ENCODE measurements at regions not wholly inside any gene's neighbourhood (a gene's known extent, or its start where the extent isn't known, plus 50 kb on each side); places are given as distances from the start of the nearest gene placed in this dataset.
"Not testable (repeated sequence)": the region's sequence is repeated elsewhere in the genome, so short reads cannot be mapped to it uniquely, and the experiment has no call there.

DNA sequence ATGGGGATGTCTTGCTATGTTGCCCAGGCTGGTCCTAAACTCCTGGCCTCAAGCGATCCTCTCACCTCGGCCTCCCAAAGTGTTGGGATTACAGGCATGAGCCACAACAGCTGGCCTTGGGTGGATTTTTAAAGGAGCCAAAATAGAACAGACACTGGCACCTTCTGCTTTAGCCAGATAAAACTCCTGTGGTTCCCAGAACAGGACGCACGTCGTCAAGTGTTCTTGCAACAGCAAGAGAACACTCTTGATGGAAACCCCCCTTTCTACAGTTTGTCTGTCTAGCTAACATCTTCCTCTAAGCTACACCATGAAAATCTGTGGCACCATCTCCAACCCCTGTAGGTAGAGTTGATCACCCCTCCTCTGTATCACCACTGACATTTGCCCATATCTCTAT, 122.6 kb downstream of the NPIPB5 start:
- Mint-ChIP-seq H3K36me3 (ENCODE audit: insufficient read depth) (no peaks in the 10 kb centered on the region), H3K9me3 (no peaks in the 10 kb centered on the region), H3K4me3 (no peak overlapping the region), H3K4me1 (ENCODE audit: low read depth in 2 of 2) (no peaks in the 10 kb centered on the region), H3K27me3 (peaks cover 16 to 19% of the 10 kb centered on the region in 2 donors), H3K27ac (no peak overlapping the region)
- DNase-seq (no peak), ATAC-seq (replicated peaks) (no peak)

DNA sequence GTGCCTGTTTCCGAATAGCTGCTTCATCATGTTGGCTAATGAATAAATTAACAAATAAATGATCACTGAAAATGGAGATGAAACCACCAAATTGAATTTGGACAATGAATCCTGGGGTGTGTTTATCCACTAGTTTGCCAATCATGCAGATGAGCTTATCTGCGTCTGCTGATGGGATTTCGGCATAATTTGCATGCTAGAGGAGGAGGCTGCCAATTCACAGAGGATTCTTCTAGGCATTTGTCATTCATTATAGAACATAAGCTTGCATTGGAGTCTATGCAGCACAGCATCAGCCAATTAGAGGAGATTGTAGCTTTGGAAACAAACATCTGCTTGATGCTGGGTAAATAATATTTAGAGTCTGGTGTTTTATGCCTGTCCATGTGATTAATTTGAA, 123.1 kb downstream of the NPIPB5 start:
- no peak for ATAC-seq (replicated peaks)
- H3K27me3 Mint-ChIP-seq: peaks cover 16 to 19% of the 10 kb centered on the region in 2 donors
- H3K27ac Mint-ChIP-seq: no peak overlapping the region
- no peak for DNase-seq
- H3K4me3 Mint-ChIP-seq: no peak overlapping the region
- H3K9me3 Mint-ChIP-seq: no peaks in the 10 kb centered on the region
- no peaks in the 10 kb centered on the region for H3K36me3 Mint-ChIP-seq (ENCODE audit: insufficient read depth)
- H3K4me1 Mint-ChIP-seq (ENCODE audit: low read depth in 2 of 2): no peaks in the 10 kb centered on the region

DNA sequence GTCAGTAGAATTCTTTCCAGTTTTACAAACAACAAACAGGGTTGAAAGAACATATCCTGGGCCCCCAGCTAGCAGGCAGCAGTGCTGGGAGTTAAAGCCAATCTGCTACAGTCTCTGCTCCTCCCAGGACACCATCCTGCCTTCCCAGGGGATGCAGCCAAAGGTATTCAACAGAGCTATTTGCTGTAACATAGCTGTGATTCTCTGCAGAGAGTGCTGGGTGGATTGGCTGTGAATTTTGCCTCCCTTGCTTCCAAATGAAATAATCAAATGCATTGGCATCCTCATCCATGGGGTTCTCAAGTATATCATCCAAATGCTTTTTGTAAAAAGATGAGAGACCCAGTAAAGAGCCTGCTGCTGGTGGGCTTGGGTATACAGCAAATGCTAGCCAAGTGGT, 124.3 kb downstream of the NPIPB5 start:
- Mint-ChIP-seq H3K27me3 (peaks cover 16 to 19% of the 10 kb centered on the region in 2 donors), H3K36me3 (ENCODE audit: insufficient read depth) (no peaks in the 10 kb centered on the region), H3K27ac (no peak overlapping the region), H3K9me3 (no peaks in the 10 kb centered on the region), H3K4me3 (no peak overlapping the region), H3K4me1 (ENCODE audit: low read depth in 2 of 2) (no peaks in the 10 kb centered on the region)
- ATAC-seq (replicated peaks): no peak
- no peak for DNase-seq

DNA sequence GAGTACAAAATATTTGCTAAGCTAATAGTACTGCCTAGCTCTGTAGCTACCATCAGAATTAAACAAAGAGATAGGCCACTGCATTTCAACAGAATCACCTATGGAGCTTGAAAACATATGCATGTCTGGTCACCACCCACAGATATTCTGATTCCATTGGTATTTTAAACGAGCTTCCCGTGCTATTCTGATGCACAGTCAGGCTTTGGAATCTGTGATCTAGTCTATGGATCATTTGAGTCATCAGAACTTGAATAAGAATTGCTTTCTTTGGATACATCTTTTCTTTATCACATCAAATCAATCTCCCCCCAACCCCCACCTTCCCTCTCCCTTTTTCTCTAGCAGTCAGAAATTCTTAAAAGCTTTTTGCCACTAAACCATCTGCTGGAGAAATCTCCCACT, 124.7 kb downstream of the NPIPB5 start:
- H3K36me3 Mint-ChIP-seq (ENCODE audit: insufficient read depth): no peaks in the 10 kb centered on the region
- H3K4me3 Mint-ChIP-seq: no peak overlapping the region
- ATAC-seq (replicated peaks) (no peak), DNase-seq (no peak)
- H3K27ac Mint-ChIP-seq: no peak overlapping the region
- H3K27me3 Mint-ChIP-seq: peaks cover 16 to 19% of the 10 kb centered on the region in 2 donors
- H3K4me1 Mint-ChIP-seq (ENCODE audit: low read depth in 2 of 2): no peaks in the 10 kb centered on the region
- no peaks in the 10 kb centered on the region for H3K9me3 Mint-ChIP-seq

DNA sequence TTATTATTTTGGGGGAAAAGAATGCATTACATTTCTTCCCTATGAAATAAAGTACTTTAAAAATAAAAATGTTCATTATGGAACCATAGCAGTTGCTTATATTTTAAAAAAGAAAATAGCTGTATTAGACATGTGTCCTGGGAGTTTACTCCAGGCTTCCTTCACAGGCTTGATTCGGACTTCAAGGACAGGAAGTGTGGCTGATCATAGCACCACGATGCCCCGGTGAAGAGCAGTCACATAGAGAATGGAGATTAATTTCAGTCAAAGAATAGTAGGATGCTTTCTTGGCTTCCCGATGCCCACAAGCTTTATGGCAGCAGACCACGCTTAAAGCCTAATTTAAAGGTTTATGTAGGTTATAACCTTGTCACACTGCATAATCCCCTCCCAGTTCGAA, 125.1 kb downstream of the NPIPB5 start:
- H3K27me3 Mint-ChIP-seq: peaks cover 16 to 19% of the 10 kb centered on the region in 2 donors
- no peak overlapping the region for H3K4me3 Mint-ChIP-seq
- no peak overlapping the region for H3K27ac Mint-ChIP-seq
- DNase-seq (no peak), ATAC-seq (replicated peaks) (no peak)
- no peaks in the 10 kb centered on the region for H3K4me1 Mint-ChIP-seq (ENCODE audit: low read depth in 2 of 2)
- H3K36me3 Mint-ChIP-seq (ENCODE audit: insufficient read depth): no peaks in the 10 kb centered on the region
- no peaks in the 10 kb centered on the region for H3K9me3 Mint-ChIP-seq

DNA sequence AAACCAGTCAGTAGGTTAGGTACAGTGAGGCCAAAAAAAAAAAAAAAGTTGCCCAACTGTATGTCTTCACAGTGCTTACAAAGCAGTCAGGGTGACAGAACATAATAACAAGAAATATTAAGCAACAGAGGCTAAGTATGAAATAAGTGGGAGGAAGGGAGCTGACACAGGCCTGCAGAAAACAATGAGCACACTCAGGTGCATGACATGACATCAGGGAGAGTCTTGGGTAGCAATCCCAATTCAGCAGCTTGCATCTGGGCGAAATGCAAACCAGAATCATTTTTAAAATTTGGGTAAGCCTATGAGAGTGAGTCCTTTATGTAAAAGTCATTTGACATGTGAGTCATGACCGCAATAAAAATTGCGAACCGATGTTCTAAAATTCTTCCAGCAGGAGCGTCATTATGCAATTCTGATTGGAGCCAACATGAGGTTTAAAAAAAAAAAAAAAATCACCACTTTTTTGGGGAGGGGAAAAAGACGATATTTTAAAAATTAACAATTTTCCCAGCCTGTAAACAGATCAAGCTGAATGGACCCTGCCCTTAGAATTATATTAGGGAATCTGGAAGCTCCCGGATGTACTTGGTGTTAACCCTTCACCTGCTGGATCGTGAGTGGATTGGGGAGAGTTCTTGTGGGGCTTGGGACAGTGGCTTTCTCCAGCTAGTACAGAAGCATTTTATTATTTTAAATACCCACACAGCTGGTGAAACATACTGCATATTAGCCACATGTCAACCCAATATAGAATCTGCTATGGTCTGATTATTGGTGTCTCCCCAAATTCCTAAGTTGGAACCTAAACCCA, 127.9 kb downstream of the NPIPB5 start:
- Mint-ChIP-seq H3K4me1 (ENCODE audit: low read depth in 2 of 2) (no peaks in the 10 kb centered on the region), H3K4me3 (no peak overlapping the region), H3K9me3 (no peaks in the 10 kb centered on the region), H3K27me3 (peaks cover 7 to 9% of the 10 kb centered on the region in 2 donors), H3K27ac (no peak overlapping the region), H3K36me3 (ENCODE audit: insufficient read depth) (no peaks in the 10 kb centered on the region)
- ATAC-seq (replicated peaks): no peak
- DNase-seq: no peak

DNA sequence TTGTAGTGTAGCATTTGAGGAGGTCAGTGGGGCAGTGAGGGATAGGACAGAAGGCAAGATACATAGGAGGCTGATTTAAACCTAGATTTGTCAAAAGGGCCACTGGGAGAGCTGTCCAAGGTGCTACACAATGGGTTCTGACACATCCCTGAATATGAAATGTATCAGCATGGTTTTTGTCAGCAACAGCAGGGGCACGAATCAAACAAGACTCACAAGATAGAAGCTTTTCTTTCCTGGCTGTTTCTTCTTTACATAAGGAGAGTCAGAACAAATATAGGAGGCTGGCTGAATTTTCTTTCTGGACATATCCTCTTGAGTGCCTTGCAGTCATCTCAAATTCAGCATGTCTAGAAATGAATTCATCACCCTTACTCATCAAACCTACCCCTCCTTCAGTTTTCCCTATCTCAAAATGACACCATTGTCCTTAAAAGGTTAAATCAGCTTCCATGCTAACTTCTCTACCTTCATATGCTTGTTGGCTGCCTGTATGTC, 130.5 kb downstream of the NPIPB5 start:
- H3K9me3 Mint-ChIP-seq: no peaks in the 10 kb centered on the region
- no peaks in the 10 kb centered on the region for H3K36me3 Mint-ChIP-seq (ENCODE audit: insufficient read depth)
- DNase-seq (no peak), ATAC-seq (replicated peaks) (no peak)
- H3K4me1 Mint-ChIP-seq (ENCODE audit: low read depth in 2 of 2): no peaks in the 10 kb centered on the region
- no peak overlapping the region for H3K27ac Mint-ChIP-seq
- no peak overlapping the region for H3K4me3 Mint-ChIP-seq
- H3K27me3 Mint-ChIP-seq: no peaks in the 10 kb centered on the region

DNA sequence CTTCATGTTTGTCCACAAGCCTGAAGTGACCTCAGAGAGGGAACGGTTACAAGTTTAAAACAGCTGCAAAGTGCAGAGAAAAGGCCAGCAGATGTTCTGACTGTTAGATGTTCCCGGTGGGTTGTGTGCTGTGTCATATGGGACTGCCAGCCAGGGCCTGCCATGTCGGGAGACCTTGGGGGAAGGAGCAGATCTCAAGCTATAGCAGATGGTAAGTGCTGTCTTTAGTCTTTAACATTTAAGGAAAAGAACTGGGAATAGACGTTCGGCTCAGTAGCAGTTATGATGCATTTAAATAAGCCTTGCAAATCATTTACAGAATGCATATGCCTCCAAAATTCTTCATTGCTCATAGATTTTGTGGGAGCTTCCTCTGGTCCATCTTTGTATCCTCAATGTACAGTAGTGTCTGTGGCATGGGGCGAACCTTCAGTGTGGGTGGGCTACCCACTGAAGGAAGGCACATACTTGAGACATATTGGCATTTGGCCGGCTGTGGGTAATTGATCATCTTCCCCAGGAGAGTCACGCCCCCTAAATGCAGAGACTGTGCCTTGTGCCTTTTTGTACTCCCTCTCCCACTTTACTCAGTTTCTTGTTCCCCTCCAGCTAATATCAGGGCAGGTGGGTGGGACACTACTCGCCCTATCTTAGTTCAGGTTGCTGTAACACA, 131.9 kb downstream of the NPIPB5 start:
- no peaks in the 10 kb centered on the region for H3K27me3 Mint-ChIP-seq
- DNase-seq: no peak
- no peak overlapping the region for H3K27ac Mint-ChIP-seq
- no peaks in the 10 kb centered on the region for H3K4me1 Mint-ChIP-seq (ENCODE audit: low read depth in 2 of 2)
- H3K4me3 Mint-ChIP-seq: no peak overlapping the region
- no peaks in the 10 kb centered on the region for H3K36me3 Mint-ChIP-seq (ENCODE audit: insufficient read depth)
- ATAC-seq (replicated peaks): no peak
- H3K9me3 Mint-ChIP-seq: no peaks in the 10 kb centered on the region

DNA sequence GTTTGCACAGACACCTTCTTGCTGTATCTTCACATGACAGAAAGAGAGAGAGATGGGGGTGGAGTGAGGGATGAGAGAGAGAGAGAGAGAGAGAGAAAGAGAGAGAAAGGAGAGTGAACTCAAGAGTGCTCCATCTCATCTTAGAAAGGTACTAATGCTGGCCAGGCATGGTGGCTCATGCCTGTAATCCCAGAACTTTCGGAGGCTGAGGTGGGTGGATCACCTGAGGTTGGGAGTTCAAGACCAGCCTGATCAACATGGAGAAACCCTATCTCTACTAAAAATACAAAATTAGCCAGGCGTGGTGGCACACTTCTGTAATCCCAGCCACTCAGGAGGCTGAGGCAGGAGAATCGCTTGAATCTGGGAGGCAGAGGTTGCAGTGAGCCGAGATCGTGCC, 132.5 kb downstream of the NPIPB5 start:
- H3K27ac Mint-ChIP-seq; H3K4me1 Mint-ChIP-seq (ENCODE audit: low read depth in 2 of 2); ATAC-seq (replicated peaks); H3K9me3 Mint-ChIP-seq; H3K27me3 Mint-ChIP-seq; H3K36me3 Mint-ChIP-seq (ENCODE audit: insufficient read depth); H3K4me3 Mint-ChIP-seq; DNase-seq: not testable (repeated sequence)

DNA sequence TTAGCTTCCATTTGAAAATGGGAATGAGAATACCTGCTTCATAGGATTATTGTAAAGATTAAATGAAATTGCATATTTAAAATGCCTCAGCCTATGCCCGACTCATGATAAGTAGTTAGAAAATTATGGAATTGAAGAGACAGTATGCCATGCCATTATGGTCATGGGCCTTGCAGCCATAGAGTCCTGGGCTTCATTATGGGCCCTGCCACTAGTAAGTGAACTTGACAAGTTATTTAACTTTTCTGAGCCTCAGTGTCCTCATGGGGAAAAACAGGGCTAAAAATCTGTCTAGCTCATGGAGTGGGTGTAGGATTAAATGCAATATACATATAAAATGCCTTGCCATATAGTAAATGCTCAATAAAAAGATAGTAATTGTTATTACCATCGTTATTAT, 133.2 kb downstream of the NPIPB5 start:
- H3K36me3 Mint-ChIP-seq (ENCODE audit: insufficient read depth): no peaks in the 10 kb centered on the region
- H3K4me1 Mint-ChIP-seq (ENCODE audit: low read depth in 2 of 2): no peaks in the 10 kb centered on the region
- H3K27ac Mint-ChIP-seq: no peak overlapping the region
- ATAC-seq (replicated peaks) (no peak), DNase-seq (no peak)
- no peak overlapping the region for H3K4me3 Mint-ChIP-seq
- no peaks in the 10 kb centered on the region for H3K27me3 Mint-ChIP-seq
- H3K9me3 Mint-ChIP-seq: no peaks in the 10 kb centered on the region

DNA sequence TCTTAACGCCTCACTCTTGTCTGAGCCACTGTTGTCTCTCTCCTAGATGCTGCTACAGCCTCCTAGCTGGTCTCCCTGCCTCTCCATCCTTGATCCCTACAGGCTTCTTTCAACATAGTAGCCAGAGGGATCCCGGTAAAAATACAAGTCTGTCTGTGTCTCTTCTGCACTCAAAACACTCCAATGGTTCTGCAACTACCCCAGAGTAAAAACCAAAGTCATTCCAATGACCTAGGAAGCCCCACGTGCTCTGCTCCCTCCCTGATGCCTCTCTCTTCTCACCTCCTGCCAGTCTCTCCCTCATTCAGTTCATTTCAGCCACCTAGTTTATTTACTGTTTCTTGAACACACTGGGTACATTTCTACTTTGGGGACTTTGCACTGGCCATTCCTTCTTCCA, 135.2 kb downstream of the NPIPB5 start:
- ATAC-seq (replicated peaks): no peak
- H3K27ac Mint-ChIP-seq: no peak overlapping the region
- H3K9me3 Mint-ChIP-seq: no peaks in the 10 kb centered on the region
- H3K36me3 Mint-ChIP-seq (ENCODE audit: insufficient read depth): no peaks in the 10 kb centered on the region
- H3K4me3 Mint-ChIP-seq: no peak overlapping the region
- no peaks in the 10 kb centered on the region for H3K4me1 Mint-ChIP-seq (ENCODE audit: low read depth in 2 of 2)
- no peak for DNase-seq
- no peaks in the 10 kb centered on the region for H3K27me3 Mint-ChIP-seq

DNA sequence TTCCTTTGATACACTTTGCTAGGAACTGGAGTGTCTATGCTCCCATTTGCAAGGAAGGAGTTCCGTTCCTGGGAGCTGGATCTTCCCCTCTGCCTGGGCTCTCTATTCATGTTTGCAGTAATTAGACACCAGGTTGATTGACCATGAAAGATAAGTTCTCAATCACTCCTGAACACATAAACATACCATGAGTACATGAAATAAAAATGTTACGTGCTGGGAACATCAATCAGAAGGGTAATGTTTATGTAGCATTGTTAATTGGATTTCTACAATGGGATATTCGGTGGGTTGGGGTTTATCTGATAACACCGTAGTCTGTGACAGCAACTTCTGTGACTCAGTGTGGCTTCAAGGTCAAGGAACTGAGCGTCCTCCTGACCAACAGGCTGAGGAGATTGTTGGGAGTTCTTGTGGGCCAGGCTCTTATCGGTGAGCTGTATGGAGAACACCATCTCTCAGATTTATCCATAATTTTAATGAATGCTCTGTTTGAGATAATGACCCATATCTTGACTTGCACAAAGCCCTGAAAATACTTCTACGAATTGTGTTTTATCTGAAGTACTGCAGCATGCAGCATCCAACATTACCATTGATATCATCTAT, 136.4 kb downstream of the NPIPB5 start:
- no peaks in the 10 kb centered on the region for H3K9me3 Mint-ChIP-seq
- H3K4me1 Mint-ChIP-seq (ENCODE audit: low read depth in 2 of 2): no peaks in the 10 kb centered on the region
- no peak overlapping the region for H3K27ac Mint-ChIP-seq
- no peak overlapping the region for H3K4me3 Mint-ChIP-seq
- no peak for DNase-seq
- ATAC-seq (replicated peaks): no peak
- peaks cover 7 to 9% of the 10 kb centered on the region in 2 donors for H3K27me3 Mint-ChIP-seq
- H3K36me3 Mint-ChIP-seq (ENCODE audit: insufficient read depth): no peaks in the 10 kb centered on the region

DNA sequence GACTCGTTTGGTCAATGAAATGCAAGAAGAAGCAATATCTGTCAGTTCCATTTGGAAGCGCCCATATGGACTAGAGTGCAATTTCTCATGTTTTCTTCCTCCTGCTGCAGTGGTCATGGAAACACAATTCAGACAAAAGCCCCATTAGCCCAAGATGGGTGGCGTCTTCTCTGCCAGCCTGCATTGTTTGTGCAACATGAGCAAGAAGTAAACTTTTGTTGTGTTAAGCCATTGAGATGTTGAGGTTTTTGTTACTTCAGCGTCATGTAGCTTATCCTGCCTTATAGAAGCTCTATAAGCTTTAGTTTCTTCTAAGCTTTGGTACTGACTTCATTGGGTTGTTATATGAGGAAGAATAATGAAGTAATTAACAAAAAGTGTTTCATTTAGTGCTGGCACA, 137.4 kb downstream of the NPIPB5 start:
- Mint-ChIP-seq H3K27me3 (peaks cover 11% of the 10 kb centered on the region in 2 donors), H3K4me3 (no peak overlapping the region), H3K9me3 (no peaks in the 10 kb centered on the region), H3K4me1 (ENCODE audit: low read depth in 2 of 2) (no peaks in the 10 kb centered on the region), H3K27ac (no peak overlapping the region), H3K36me3 (ENCODE audit: insufficient read depth) (no peaks in the 10 kb centered on the region)
- no peak for DNase-seq
- ATAC-seq (replicated peaks): no peak

DNA sequence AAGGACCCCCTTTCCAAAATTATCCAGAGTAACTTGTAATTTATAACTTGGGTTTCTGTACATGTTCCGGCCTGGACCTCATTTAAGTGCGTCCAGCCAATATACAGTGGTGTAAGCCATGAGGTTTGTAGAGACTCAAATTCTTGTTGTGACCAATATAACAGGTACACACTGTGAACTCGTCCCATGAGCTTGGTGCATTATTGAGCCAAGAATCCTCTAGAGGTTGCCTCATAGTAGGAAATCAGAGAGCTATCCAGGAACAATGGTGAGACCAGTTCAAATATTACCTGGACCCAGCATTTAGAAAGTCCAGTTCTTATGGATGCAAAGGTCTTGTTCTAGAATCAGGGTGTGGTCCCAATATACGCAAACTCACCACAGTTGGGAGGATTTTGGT, 138.2 kb downstream of the NPIPB5 start:
- Mint-ChIP-seq H3K4me3 (no peak overlapping the region), H3K27ac (no peak overlapping the region), H3K9me3 (no peaks in the 10 kb centered on the region), H3K4me1 (ENCODE audit: low read depth in 2 of 2) (no peaks in the 10 kb centered on the region), H3K36me3 (ENCODE audit: insufficient read depth) (no peaks in the 10 kb centered on the region), H3K27me3 (peaks cover 19% of the 10 kb centered on the region in 2 donors)
- ATAC-seq (replicated peaks): no peak
- no peak for DNase-seq

All from effector memory CD8-positive, alpha-beta T cell (primary cell).